NCI-H1930 (cell line): ENCODE measurements at regions not wholly inside any gene's neighbourhood (a gene's known extent, or its start where the extent isn't known, plus 50 kb on each side); places are given as distances from the start of the nearest gene placed in this dataset.
"Not testable (repeated sequence)": the region's sequence is repeated elsewhere in the genome, so short reads cannot be mapped to it uniquely, and the experiment has no call there.

Source experiments
- DNase-seq, 2 experiments: peaks; one replicate each; lab custom pipeline; 2025; lab: John Stamatoyannopoulos, UW

GRCh38 chr3:115252679-115253078 is 105.6 kb upstream of the ZBTB20 start:
- no peak for DNase-seq

- DNase-seq = no peak
These were observed 107.6 kb upstream of the ZBTB20 start for GRCh38 chr3:115254492-115255196.

- no peak for DNase-seq
These were observed 108.1 kb upstream of the ZBTB20 start for GRCh38 chr3:115255197-115255585.

GRCh38 chr3:115270849-115271248 is 123.8 kb upstream of the ZBTB20 start:
- no peak for DNase-seq

GRCh38 chr3:115272036-115272824 is 125.1 kb upstream of the ZBTB20 start:
- DNase-seq = no peak

GRCh38 chr3:115275896-115276295 is 128.8 kb upstream of the ZBTB20 start:
- no peak for DNase-seq

- no peak for DNase-seq
These were observed 132.9 kb upstream of the ZBTB20 start for GRCh38 chr3:115279939-115280338.

GRCh38 chr3:115280506-115280905 is 133.4 kb upstream of the ZBTB20 start:
- DNase-seq = no peak

- no peak for DNase-seq
These were observed 134.9 kb upstream of the ZBTB20 start for GRCh38 chr3:115281697-115282675.

GRCh38 chr3:115284980-115285379 is 137.9 kb upstream of the ZBTB20 start:
- DNase-seq = no peak

- DNase-seq = no peak
These were observed 139.6 kb upstream of the ZBTB20 start for GRCh38 chr3:115286529-115287197.

GRCh38 chr3:115287198-115287597 is 140.1 kb upstream of the ZBTB20 start:
- DNase-seq = no peak

GRCh38 chr3:115292131-115292530 is 145.0 kb upstream of the ZBTB20 start:
- no peak for DNase-seq

GRCh38 chr3:115292677-115293165 is 145.6 kb upstream of the ZBTB20 start:
- no peak for DNase-seq

- DNase-seq = no peak
These were observed 146.2 kb upstream of the ZBTB20 start for GRCh38 chr3:115293321-115293720.

GRCh38 chr3:115301364-115301860 is 154.3 kb upstream of the ZBTB20 start:
- DNase-seq = no peak

- DNase-seq = not testable (repeated sequence)
These were observed 170.9 kb upstream of the ZBTB20 start for GRCh38 chr3:115317953-115318352.

- no peak for DNase-seq
These were observed 174.3 kb upstream of the ZBTB20 start for GRCh38 chr3:115321400-115321805.

GRCh38 chr3:115322901-115323300 is 175.8 kb upstream of the ZBTB20 start:
- DNase-seq = no peak

- DNase-seq = no peak
These were observed 176.3 kb upstream of the ZBTB20 start for GRCh38 chr3:115323380-115323779.

- no peak for DNase-seq
These were observed 177.0 kb upstream of the ZBTB20 start for GRCh38 chr3:115324056-115324455.
